Central memory CD4-positive, alpha-beta T cell (primary cell): ENCODE measurements at regions not wholly inside any gene's neighbourhood (a gene's known extent, or its start where the extent isn't known, plus 50 kb on each side); places are given as distances from the start of the nearest gene placed in this dataset.

Experiments
- DNase-seq: peaks from one replicate; pipeline ENCODE4 v3.0.0; 2022

DNA sequence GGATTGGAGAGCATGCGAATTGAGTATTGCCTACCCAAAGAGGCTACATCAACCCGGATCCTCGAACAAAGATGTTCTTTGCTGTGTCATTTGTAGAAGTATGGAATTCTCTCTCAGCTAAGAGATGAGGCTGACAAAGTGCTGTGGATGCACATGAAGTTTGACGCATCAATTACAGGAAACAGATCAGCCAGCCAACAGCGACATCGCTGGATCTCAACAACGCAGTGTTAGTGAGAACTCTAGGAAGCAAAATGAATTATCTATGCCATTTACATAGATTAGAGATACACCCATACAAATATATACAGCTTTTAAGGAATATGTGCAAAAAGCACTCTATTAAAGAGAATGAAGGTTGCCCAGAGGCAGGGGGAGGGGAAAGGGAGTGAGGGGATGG lies 160.6 kb upstream of the RGMA start:
- DNase-seq: no peak

DNA sequence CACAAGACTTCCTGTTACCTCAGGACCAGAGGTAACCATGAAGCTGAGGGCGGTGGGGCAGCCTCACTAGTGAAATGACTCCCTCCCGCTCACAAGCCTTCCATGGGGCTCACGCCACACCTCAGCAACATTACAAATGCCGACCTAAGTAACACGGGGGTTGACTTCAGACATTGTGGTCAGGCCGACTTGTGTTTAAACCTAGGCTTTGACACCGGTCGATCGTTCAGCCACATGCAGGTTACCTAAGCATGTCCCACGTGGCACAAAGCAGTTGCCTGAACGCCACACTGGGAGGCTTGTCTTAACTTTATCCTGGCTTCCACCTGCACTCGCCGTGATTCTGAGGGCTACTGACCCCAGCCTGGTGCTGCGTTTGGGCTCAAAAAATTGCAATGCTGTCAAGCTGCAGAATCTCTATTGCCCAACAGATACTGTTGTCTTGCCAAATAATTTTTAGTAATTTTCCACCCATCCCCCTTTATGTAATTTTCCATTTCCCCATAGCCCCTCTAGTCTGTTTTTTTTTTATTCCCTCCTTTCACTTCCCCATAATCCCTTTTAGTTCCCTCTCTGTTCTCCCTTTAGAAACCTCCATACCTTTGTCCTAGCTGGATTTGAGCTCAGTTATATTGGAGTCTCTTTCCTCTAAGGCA lies 158.6 kb upstream of the RGMA start:
- no peak for DNase-seq

DNA sequence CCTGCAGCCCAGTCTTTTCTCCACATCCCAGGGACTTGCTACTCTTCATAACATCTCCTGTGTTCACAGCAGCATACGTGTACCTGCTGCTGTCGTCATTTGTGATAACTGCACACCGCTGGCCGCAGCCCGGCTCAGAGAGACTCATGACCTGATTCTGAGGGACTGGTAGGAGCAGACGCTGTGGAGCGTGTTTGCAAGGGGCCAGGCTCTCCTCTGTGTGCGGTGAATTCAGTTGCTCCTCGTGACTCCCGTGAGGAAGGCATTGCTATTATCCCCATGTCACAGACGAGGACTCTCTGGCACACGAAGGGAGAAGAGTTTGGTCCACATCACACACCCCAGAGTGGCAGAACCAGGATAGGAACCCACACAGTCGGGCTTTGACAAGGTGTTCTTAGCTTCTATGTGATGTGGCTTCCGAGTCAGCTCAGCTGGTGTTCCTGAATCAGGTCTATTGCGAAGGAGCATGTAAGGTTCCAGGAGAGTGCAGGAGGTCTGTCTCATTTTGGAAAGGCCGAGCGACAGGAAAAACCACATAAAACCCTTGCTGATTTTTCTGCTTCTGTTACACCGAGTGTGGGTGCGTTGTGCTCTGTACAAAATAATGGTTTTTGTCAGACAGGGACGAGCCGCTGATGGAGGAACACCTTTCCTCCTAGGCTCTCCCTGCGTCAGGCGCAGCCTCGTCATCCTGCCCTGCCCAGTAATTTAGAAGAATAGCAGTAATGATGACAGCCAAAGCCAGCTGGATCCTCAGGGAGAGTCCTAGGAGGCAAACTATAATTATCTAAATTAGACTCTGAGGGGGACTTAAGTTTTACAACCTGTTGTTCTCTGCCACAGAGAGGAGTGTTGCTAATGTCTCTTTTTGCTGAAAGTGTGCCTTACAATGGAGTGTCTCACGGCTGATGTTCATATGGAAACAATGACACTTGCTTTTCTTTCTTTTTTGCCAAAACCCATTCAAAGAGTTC lies 157.5 kb upstream of the RGMA start:
- no peak for DNase-seq

DNA sequence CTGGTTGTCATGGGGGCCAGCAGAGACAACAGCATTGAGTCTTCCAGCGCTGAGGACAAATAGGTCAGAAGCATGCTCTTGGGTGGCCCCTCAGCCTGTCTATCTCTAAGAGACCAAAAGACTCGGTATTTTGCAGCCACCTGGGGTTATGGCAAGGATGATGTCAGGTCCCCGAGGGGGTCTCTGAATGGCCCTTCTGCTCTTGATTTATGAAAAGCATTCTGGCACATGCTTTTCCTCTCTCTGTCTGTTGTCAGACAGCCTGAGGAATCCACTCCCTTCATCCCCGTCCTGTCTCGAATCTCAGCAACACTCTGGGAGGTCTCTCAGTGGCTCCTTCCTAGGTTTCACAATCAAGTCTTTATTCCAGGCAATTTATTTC lies 156.6 kb upstream of the RGMA start:
- no peak for DNase-seq

DNA sequence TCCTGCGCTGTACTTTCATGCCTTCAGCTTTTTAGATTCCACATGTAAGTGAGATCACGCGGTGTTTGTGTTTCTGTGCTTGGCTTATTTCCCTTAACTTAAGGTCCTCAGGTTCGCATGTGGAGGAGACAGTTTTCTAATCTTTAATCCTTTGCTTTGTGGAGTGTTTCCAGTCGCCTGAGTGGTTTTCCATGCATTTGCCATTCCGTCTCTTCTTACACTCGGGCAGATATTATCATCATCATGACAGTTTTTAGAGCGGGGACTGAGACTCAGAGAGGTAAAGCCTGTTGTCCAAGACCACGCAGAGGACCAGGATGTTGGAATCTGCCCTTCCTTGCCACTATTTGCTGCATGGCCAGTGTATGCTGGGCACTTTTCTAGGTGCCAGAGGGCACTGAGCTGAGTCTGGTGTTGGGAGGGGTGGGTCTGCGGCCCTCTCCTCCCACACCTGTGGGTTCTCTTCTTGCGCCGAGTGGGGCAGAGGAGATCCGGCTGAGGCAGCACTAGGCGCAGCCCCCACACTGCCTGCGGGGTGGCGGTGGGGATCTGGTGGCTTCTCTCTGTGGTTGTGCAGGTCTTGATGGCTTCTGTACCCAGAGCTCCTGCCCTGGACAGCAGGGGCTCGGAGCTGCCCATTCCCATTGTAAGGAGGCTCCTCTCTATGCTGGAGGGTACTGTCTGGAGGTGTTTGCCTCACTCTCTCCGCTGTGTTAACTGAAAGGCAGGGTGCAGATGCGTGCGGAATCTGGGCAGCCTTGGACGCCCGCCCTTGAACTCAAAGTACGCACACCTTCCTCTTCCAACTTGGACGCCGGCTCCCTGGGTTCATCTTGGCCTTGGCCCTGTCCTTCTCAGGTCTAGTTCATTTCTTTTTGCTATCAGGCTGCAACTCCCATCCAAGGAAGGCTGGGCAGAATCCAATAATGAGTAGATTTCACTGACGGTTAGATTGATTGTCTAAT lies 156.0 kb upstream of the RGMA start:
- no peak for DNase-seq

DNA sequence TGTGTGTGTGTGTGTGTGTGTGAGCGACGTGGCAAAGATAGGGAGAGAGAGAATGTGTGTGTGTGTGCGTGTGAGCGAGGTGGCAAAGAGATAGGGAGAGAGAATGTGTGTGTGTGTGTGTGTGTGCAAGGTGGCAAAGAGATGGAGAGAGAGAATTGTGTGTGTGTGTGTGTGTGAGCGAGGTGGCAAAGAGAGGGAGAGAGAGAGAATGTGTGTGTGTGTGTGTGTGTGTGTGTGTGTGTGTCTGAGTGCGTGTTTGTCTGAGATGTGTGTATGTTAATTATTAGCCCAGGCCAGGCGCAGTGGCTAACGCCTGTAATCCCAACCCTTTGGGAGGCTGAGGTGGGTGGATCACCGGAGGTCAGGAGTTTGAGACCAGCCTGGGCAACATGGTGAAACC lies 154.6 kb upstream of the RGMA start:
- DNase-seq: no peak

DNA sequence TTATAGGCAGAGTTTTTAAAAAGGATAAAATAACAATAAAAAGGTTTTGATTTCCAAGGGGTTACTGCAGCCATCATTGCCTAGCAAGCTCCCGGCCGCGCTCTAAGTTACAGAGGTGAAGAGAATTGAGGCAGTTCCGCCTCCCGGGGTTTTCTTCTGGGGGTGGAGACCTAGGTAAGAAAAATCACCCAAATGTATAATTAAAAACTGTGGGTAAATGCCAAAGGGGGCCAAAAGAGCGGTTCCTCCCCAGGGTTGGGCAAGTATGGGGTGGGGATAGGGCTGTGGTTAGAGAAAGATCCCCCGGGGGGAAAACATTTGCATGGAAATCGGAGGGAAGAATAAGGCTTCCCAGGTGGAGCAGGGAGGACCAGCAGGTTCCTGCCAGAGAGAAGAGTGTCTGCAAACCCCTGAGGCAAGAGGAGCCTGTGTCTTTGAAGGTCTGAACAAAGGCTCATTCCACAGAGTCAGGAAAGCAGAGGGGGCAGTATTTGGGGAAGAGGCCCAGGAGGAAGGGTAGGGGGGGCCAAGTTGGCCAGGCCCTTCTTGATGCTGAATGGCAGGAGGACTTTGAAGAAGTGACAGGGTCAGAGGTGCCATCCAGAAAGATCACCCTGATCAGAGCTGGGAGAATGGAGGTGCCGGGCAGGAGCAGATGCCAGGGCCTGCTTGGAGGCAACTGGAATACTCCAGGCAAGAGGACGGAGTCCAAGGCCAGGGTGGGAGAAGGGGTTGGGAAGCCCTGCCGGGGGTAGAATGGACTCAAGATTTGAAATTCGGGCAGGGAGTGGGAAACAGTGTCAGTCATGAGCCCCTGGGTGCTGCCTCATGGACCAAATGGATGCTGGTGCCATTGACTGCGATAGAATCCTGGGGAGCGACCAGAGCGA lies 152.9 kb upstream of the RGMA start:
- no peak for DNase-seq

DNA sequence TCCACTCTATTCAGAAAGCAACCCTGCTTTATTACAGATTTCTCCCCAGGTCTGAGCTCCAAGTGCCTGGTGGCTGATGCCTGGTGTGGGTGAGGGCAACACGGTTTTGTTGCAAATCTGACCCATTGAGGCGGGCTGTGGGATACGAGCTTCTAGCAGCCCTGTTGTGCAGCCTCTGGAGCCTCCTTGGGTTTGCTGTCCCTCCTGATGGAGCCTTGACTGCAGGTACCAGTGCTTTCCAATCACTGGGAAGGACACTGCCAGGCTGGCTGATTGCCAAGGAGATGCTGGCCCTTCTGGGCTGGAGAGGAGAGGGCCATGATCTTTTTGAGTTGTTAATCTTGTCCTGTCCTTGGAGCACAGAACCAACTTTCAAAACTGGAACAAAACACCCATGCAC lies 151.0 kb upstream of the RGMA start:
- no peak for DNase-seq

DNA sequence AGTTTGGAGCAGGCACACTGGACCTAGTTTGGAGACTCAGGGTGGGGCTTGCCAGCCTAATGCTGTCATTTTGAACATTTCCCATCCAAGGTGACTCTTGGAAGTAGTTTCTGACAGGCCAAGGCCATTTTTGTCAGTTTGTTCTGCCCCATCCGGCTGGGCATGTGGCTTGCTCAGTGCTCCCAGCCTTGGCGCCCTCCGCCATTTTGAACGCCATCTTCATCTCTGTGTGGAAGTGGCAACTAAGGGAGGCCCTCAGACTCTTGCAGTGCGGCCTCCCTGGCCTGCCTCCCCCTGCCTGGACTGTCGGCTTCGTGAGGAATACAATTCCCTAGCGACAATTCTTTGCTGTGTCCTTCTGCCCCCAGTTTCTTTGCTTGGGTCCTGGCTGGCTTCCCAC lies 150.6 kb upstream of the RGMA start:
- no peak for DNase-seq

DNA sequence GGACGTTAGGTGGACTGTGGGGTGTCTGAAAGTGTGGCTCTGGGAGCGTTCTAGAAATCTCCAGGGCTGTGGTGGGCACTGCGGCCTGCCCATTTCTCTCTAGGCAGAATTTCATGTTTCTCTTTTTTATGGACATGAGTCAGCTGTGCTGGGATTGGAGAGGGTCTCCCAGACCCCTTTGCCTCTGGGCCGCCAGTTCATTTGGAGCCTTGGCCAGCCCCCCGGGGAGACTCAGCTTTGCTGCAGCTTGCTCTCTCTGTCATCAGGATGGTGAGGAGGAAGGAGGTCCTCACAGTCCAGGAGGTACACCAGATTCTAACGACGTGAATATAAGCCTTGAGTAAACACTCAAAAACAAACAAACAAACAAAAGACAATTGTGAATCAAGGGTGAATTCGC lies 149.6 kb upstream of the RGMA start:
- DNase-seq: no peak

DNA sequence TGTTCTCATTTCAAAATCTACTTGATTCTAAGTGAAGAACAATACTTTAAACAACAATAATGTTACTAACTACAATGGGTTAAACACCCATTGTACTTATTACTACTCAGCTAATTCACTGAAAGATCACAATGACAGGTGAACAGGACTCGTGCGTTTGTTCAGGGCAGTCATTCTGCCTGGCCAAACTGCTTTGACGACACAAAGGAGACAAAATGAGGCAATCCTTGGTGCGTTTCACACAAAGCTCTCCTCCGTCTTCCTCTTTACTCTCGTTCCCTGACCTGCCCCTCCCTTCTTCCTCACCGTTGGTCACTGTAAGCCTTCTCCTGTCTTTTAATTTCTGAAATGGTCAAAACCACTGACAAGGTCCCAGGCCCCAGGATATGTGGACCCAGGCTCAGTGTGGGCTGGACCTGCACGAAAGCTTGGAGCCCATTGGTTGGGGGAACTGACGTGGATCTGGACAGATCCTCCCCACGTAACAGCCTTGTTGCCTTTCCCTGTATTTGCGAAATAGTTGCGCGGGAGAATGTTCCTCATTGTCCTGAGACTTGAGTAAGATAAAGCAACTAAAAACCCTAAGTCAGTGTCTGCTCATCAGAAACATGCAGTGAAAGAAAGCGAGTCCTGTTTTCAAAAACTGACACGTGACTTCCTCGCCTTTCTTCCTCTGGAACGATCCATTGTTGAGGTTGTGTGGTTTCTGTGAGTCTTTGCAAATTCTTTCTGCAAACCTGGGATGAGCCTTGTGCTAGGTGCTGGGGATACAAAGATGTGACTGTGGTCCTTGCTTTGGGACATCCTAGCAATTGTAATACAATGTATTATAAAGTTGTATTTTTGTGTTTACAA lies 147.1 kb upstream of the RGMA start:
- no peak for DNase-seq

DNA sequence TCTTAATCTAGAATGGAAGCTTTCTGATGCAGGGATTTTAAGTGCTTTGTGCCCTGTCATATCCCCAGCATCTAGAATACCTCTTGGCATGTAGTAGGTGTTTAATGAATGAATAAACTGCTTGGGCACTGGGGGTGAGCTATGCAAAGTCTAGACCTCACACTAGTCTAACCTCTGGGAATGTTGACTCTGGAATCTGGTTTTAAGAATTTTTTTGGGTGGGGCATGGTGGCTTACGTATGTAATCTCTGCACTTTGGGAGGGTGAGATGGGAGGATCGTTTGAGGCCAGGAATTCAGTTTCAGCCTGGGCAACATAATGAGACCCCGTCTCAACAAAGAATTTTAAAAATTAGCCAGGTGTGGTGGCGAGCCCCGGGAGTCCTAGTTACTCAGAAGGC lies 146.3 kb upstream of the RGMA start:
- no peak for DNase-seq

DNA sequence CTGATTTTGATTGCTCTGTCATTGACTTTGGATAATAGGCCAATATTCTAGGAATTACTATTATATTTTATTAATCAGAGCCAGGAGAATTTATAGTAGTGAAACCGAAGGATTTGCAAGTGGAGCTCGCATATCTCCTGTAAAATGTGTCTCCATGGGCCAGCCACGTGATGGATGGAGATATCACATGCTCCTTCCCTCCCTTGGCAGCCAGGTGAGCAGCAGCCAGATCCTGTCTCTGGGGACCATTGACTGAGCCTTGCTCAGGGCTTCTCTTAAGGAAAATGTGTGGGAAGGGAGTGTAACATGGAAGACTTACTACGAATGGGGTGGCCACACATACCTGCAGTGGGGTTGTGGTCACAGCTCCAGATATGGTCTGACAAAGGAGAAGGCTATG lies 144.7 kb upstream of the RGMA start:
- DNase-seq: no peak

DNA sequence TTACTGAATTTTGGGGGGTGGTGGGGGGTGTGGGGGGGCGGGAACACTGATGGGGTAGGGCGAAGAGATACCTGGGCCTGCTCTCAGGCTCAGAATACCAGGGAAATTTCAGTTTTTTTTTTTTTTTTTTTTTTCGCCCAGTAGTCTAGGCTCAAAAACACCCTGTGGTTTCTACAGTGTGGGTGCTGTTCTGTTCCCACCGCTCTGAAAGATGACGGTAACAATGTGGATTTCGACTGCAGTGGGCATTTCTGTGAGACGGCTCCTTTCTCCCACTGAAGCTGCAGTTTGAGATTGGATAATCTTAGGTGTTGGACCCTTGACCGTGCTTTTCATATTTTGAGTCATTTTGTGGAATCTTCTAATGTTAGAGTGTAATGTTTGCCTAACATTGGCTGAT lies 143.8 kb upstream of the RGMA start:
- no peak for DNase-seq

DNA sequence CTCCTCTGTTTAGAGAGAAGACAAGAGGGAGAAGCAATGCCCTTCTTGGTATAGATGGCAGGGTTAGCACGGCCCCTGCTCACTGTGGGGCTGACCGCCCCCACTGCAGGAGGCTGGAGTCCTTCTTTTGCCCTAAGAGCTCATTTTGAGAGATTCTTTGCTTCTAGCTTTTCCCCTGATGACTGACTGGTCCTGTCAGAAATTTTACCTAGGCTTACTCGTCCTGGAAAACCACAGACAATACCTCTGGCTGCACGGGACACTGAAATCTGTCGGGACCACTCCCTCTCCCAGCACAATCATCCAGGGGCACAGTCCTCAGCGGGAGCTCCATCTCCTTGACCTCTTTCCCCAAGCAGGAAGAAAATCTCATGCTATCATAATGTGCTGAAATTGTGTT lies 143.0 kb upstream of the RGMA start:
- DNase-seq: no peak

DNA sequence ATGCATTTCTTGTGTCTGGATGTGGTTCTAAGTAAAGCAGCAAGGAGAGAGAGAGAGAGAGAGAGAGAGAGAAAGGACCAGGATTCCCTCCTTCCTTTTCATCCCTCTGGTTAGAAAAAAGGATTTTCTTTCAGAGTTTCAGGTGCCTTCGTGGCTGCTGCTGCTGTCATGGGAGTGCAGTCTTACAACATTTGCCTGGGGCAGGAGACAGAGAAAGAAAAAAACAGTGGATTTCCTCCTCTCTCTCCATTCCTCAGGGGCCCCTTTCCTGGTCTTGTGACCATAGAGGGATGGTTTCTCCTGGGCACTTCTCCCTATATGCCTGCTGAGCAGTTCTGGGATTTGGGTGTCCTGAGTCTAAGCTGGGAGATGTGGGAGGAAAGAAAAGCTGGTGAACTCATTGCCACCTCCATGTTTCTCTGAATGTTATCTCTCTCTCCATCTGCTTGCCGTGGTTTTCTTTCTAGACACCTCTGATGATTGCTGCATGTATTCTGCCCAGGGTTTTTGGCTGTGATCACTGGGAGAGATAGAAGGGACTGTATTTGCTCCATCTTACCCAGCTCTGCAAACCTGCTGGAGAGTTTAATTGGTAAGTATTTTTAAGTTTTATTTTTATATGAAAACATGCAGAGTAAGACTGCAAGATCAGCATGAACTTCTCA lies 142.4 kb upstream of the RGMA start:
- no peak for DNase-seq

DNA sequence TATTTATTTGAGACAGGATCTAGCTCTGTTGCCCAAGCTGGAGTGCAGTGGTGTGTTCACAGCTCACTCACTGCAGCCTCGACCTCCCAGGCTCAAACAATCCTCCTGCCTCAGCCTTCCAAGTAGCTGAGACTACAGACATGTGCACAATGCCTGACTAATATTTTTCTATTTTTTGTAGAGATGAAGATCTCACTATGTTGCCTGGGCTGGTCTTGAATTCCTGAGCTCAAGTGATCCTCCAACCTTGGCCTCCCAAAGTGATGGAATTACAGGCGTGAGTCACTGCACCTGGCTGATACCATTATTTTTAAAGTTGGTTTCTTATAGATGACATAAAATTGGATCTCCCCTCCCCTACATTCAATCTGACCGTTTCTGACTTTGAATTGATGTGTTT lies 139.5 kb upstream of the RGMA start:
- no peak for DNase-seq

DNA sequence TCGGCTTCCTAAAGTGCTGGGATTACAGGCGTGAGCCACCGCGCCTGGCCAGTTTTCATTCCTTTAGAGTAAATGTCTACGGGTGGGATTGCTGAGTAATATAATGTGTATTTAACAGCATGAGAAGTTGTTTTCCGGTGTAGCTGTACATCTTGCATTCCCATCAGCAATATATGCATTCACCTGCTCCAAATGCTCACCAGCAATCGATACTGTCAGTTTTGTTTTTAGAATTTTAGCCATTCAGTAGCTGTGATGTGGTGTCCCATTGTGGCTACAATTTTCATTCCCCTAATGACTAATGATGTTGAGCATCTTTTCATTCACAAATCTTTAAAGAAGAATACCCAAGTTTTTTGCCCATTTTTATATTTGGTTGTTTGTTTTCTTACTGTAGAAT lies 134.8 kb upstream of the RGMA start:
- no peak for DNase-seq

DNA sequence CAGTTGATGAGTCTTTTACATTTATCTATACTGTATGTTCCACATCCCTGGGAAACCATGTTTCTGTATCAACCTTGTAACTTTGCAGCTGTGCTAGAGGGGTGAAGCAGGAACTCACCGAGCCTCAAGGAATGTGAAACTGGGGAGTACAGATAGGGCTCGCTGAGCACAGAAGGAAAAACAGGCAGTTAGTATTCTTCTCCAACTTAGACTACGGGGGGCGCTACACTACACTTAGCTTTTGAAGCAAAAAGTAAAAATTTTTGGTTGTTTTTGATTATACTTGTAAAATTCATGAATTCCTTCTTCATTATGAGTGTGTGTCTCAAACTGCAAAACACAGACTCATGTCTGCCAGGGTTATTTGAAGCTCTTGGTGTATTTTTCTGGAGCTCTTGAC lies 132.7 kb upstream of the RGMA start:
- DNase-seq: no peak

DNA sequence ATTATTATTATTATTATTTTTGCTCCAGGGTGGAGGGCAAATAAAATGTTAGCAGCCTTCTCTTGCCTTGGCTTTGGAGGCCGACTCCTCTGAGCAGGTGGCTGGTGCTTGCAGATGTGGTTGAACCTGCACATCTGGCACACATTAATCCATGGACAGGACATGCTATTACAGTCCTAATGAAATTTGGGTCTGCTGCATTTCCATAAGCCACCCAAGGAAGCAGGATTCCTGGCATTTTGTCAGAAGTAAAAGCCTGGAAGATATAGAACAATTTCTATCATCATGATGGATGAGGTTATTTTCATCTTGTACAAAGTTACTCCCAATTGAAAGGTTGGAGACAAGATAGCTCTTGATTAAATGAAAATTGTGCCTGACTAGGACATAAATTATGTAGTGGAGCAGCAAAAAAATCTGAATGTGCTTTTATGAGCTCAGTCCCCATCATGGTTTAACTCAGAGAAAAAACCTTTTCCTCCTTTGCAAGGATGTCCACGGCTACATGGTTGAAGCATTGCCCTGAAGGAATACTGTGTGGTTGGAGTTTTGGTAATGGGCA lies 130.9 kb upstream of the RGMA start:
- no peak for DNase-seq
